ENCODE measurements at regions not wholly inside any gene's neighbourhood (a gene's known extent, or its start where the extent isn't known, plus 50 kb on each side); places are given as distances from the start of the nearest gene placed in this dataset.

DNA sequence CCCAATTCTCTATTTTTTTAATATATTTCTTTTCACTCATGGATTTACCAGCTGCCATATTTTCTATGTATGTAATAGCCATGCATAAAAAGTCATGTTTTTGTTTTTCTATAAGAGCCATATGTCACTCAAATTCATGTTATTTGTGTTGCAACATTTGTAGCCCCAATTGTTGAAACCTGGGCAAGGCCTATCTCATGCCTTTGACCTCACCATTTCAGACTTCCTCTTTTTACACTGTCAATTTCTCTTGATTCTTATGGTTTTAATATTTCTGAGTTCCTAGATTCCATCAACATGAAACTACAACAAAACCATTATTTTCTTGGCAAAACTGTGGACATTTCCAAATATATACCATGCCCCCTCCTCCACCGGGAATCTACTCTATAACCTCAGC is 647.5 kb downstream of the C12orf50 start:
- TF ChIP-seq, protein P1, sequence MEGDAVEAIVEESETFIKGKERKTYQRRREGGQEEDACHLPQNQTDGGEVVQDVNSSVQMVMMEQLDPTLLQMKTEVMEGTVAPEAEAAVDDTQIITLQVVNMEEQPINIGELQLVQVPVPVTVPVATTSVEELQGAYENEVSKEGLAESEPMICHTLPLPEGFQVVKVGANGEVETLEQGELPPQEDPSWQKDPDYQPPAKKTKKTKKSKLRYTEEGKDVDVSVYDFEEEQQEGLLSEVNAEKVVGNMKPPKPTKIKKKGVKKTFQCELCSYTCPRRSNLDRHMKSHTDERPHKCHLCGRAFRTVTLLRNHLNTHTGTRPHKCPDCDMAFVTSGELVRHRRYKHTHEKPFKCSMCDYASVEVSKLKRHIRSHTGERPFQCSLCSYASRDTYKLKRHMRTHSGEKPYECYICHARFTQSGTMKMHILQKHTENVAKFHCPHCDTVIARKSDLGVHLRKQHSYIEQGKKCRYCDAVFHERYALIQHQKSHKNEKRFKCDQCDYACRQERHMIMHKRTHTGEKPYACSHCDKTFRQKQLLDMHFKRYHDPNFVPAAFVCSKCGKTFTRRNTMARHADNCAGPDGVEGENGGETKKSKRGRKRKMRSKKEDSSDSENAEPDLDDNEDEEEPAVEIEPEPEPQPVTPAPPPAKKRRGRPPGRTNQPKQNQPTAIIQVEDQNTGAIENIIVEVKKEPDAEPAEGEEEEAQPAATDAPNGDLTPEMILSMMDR (optimal IDR thresholded peaks at IDR 0.05 in 1 of 3, IDR thresholded peaks at IDR 0.05 in 1 of 3, conservative IDR thresholded peaks at IDR 0.05 in 1 of 3; ENCODE audit: extremely low read depth in 1 of 3, insufficient read depth in 2 of 3, low read length in 3 of 3): no peak
- no peak for TF ChIP-seq EZH2 (IDR thresholded peaks at IDR 0.05; ENCODE audit: low read length)

Data from keratinocyte (primary cell).